ENCODE measurements at regions not wholly inside any gene's neighbourhood (a gene's known extent, or its start where the extent isn't known, plus 50 kb on each side); places are given as distances from the start of the nearest gene placed in this dataset.

GRCh38 chr10:129411772-129412171, 55.3 kb upstream of the MGMT start:
- H3K9me3 ChIP-seq (ENCODE audit: control insufficient read depth, insufficient read depth, low read depth, low read length), result no peaks in the 10 kb centered on the region
- H3K27me3 ChIP-seq (ENCODE audit: control insufficient read depth, insufficient read depth, low read length), result no peaks in the 10 kb centered on the region

GRCh38 chr10:129413024-129413423, 54.0 kb upstream of the MGMT start:
- H3K9me3 ChIP-seq (ENCODE audit: control insufficient read depth, insufficient read depth, low read depth, low read length), result no peaks in the 10 kb centered on the region
- no peak overlapping the region for H3K27ac ChIP-seq (ENCODE audit: low read depth, low read length)
- H3K9ac ChIP-seq (ENCODE audit: low read length), result no peak overlapping the region
- H3K36me3 ChIP-seq (ENCODE audit: control insufficient read depth, insufficient read depth, low read length), result no peaks in the 10 kb centered on the region
- no peaks in the 10 kb centered on the region for H3K4me1 ChIP-seq (ENCODE audit: control insufficient read depth, insufficient read depth, low read length)
- H3K27me3 ChIP-seq (ENCODE audit: control insufficient read depth, insufficient read depth, low read length), result no peaks in the 10 kb centered on the region
- no peak overlapping the region for H3K4me3 ChIP-seq (ENCODE audit: low read depth, low read length)

More at GRCh38 chr10:129411772-129412171, 55.3 kb upstream of the MGMT start:
- Histone ChIP-seq H3K27ac (ENCODE audit: low read depth, low read length) (no peak overlapping the region), H3K9ac (ENCODE audit: low read length) (no peak overlapping the region), H3K4me3 (ENCODE audit: low read depth, low read length) (no peak overlapping the region), H3K36me3 (ENCODE audit: control insufficient read depth, insufficient read depth, low read length) (no peaks in the 10 kb centered on the region), H3K4me1 (ENCODE audit: control insufficient read depth, insufficient read depth, low read length) (no peaks in the 10 kb centered on the region)

GRCh38 chr10:129415215-129416140, 51.6 kb upstream of the MGMT start:
- Histone ChIP-seq H3K9me3 (ENCODE audit: control insufficient read depth, insufficient read depth, low read depth, low read length) (no peaks in the 10 kb centered on the region), H3K36me3 (ENCODE audit: control insufficient read depth, insufficient read depth, low read length) (no peaks in the 10 kb centered on the region), H3K27ac (ENCODE audit: low read depth, low read length) (no peak overlapping the region), H3K4me3 (ENCODE audit: low read depth, low read length) (no peak overlapping the region), H3K4me1 (ENCODE audit: control insufficient read depth, insufficient read depth, low read length) (no peaks in the 10 kb centered on the region), H3K9ac (ENCODE audit: low read length) (no peak overlapping the region), H3K27me3 (ENCODE audit: control insufficient read depth, insufficient read depth, low read length) (no peaks in the 10 kb centered on the region)

- Histone ChIP-seq H3K9ac (ENCODE audit: low read length) (no peak overlapping the region), H3K36me3 (ENCODE audit: control insufficient read depth, insufficient read depth, low read length) (no peaks in the 10 kb centered on the region), H3K4me1 (ENCODE audit: control insufficient read depth, insufficient read depth, low read length) (no peaks in the 10 kb centered on the region), H3K27ac (ENCODE audit: low read depth, low read length) (no peak overlapping the region), H3K27me3 (ENCODE audit: control insufficient read depth, insufficient read depth, low read length) (no peaks in the 10 kb centered on the region), H3K9me3 (ENCODE audit: control insufficient read depth, insufficient read depth, low read depth, low read length) (no peaks in the 10 kb centered on the region), H3K4me3 (ENCODE audit: low read depth, low read length) (no peak overlapping the region)
These were observed 50.9 kb upstream of the MGMT start for GRCh38 chr10:129416155-129416554.

- Histone ChIP-seq H3K27me3 (ENCODE audit: control insufficient read depth, insufficient read depth, low read length) (no peaks in the 10 kb centered on the region), H3K9ac (ENCODE audit: low read length) (no peak overlapping the region), H3K36me3 (ENCODE audit: control insufficient read depth, insufficient read depth, low read length) (no peaks in the 10 kb centered on the region), H3K4me1 (ENCODE audit: control insufficient read depth, insufficient read depth, low read length) (no peaks in the 10 kb centered on the region), H3K27ac (ENCODE audit: low read depth, low read length) (no peak overlapping the region), H3K4me3 (ENCODE audit: low read depth, low read length) (no peak overlapping the region), H3K9me3 (ENCODE audit: control insufficient read depth, insufficient read depth, low read depth, low read length) (no peaks in the 10 kb centered on the region)
These were observed 49.9 kb upstream of the MGMT start for GRCh38 chr10:129416956-129417765.

Measured in HUES6 (cell line).